GM23338 (cell line): ENCODE measurements at regions not wholly inside any gene's neighbourhood (a gene's known extent, or its start where the extent isn't known, plus 50 kb on each side); places are given as distances from the start of the nearest gene placed in this dataset.

Source experiments
- CREB1 ChIP-seq: fragments of 250-450 bp; sonication (Bioruptor Pico); IDR thresholded peaks from 2 replicates; pipeline ENCODE4 v1.5.0; 2020; ENCODE audit warnings: low read depth, mild to moderate bottlenecking, moderate library complexity
- CTCF ChIP-seq, 2 experiments: fragments of 200-600 bp in 1 of 2; sonication (generic) in 1 of 2; conservative IDR thresholded peaks; 2 replicates each; pipeline versions ENCODE4 v1.5.1 to v1.6.1; 2016 to 2017; ENCODE audit warnings: antibody characterized with exemption in 2 of 2, low read depth in 2 of 2, mild to moderate bottlenecking in 2 of 2, moderate library complexity in 1 of 2
- ETS1 ChIP-seq: IDR thresholded peaks from 2 replicates; pipeline ENCODE4 v1.6.1; 2016; ENCODE audit warnings: antibody characterized with exemption
- EZH2 ChIP-seq: fragments of 200-600 bp; sonication (generic); IDR thresholded peaks from one replicate; pipeline ENCODE4 v1.8.0; 2017; ENCODE audit warnings: antibody characterized with exemption, mild to moderate bottlenecking, low read depth; ENCODE audit not compliant: unreplicated experiment
- EZH2phosphoT487 ChIP-seq: fragments of 200-600 bp; sonication (generic); IDR thresholded peaks from one replicate; pipeline ENCODE4 v1.8.1; 2018; ENCODE audit warnings: antibody characterized with exemption; ENCODE audit not compliant: unreplicated experiment
- JUNB ChIP-seq: IDR thresholded peaks from one replicate; pipeline ENCODE4 v1.6.1; 2016; ENCODE audit warnings: antibody characterized with exemption; ENCODE audit not compliant: unreplicated experiment
- NANOG ChIP-seq: IDR thresholded peaks from 2 replicates; pipeline ENCODE4 v1.6.1; 2016; ENCODE audit warnings: antibody characterized with exemption, borderline replicate concordance
- POLR2AphosphoS5 ChIP-seq: IDR thresholded peaks from 2 replicates; pipeline ENCODE4 v1.6.1; 2016; ENCODE audit warnings: antibody characterized with exemption, low read depth
- REST ChIP-seq: IDR thresholded peaks from one replicate; pipeline ENCODE4 v1.6.1; 2018; ENCODE audit warnings: antibody characterized with exemption; ENCODE audit not compliant: unreplicated experiment
- STAT1 ChIP-seq: IDR thresholded peaks from one replicate; pipeline ENCODE4 v1.6.1; 2016; ENCODE audit warnings: antibody characterized with exemption; ENCODE audit not compliant: unreplicated experiment
- ZNF114 ChIP-seq: fragments of 250-450 bp; sonication (Bioruptor Pico); IDR thresholded peaks from 2 replicates; pipeline ENCODE4 v1.5.0; 2020; ENCODE audit warnings: mild to moderate bottlenecking, moderate library complexity
- ZNF331 ChIP-seq: fragments of 250-450 bp; sonication (Bioruptor Pico); IDR thresholded peaks from 2 replicates; pipeline ENCODE4 v1.5.0; 2020; ENCODE audit warnings: low read depth, mild to moderate bottlenecking, moderate library complexity
- ZNF462 ChIP-seq: fragments of 250-450 bp; sonication (Bioruptor Pico); IDR thresholded peaks from 2 replicates; pipeline ENCODE4 v1.5.0; 2020; ENCODE audit warnings: mild to moderate bottlenecking, moderate library complexity

GRCh38 chr1:96009831-96010434 is 711.7 kb upstream of the PTBP2 start:
- TF ChIP-seq CTCF (conservative IDR thresholded peaks at IDR 0.05; ENCODE audit: low read depth in 2 of 2): no peak
- no peak for TF ChIP-seq POLR2AphosphoS5
- TF ChIP-seq CREB1 (CRISPR knock-in tag): no peak
- no peak for TF ChIP-seq REST
- no peak for TF ChIP-seq ZNF331 (CRISPR knock-in tag)
- no peak for TF ChIP-seq JUNB
- no peak for TF ChIP-seq EZH2
- TF ChIP-seq EZH2phosphoT487: no peak
- no peak for TF ChIP-seq ZNF114 (CRISPR knock-in tag)
- TF ChIP-seq ZNF462 (CRISPR knock-in tag): no peak
- no peak for TF ChIP-seq ETS1
- TF ChIP-seq NANOG: no peak
- TF ChIP-seq STAT1: no peak
